Right lobe of liver (tissue), 6 donors: ENCODE measurements at regions not wholly inside any gene's neighbourhood (a gene's known extent, or its start where the extent isn't known, plus 50 kb on each side); places are given as distances from the start of the nearest gene placed in this dataset.
"Not testable (repeated sequence)": the region's sequence is repeated elsewhere in the genome, so short reads cannot be mapped to it uniquely, and the experiment has no call there.

Experiments used
- ATAC-seq, 4 donors: fragments of 200-7000 bp; cut with Tn5 transposase; one replicate each; pipeline ENCODE4 v1.9.1; 2020; ENCODE audit warnings: mild to moderate bottlenecking in 4 of 4, moderate library complexity in 4 of 4
- DNase-seq, 3 donors: peaks; one replicate each; pipeline ENCODE4 v3.0.0-alpha.2; 2020
- H3K27ac ChIP-seq, 3 donors: fragments of 200-600 bp; one replicate each; pipeline ENCODE4 v1.8.0; 2022
- H3K27me3 ChIP-seq, 2 donors: fragments of 200-600 bp; one replicate each; pipeline ENCODE4 v1.8.0; 2022
- H3K36me3 ChIP-seq, 4 donors: fragments of 200-600 bp; sonication (generic) in 1 of 4; one replicate each; pipeline versions ENCODE4 v1.5.1 to v1.8.0; 2017 to 2022; ENCODE audit warnings: control low read depth in 1 of 4
- H3K4me1 ChIP-seq, 4 donors: fragments of 200-600 bp; sonication (generic) in 1 of 4; one replicate each; pipeline versions ENCODE4 v1.5.1 to v1.8.0; 2017 to 2022; ENCODE audit warnings: control low read depth in 1 of 4
- H3K4me3 ChIP-seq, 3 donors: fragments of 200-600 bp; one replicate each; pipeline ENCODE4 v1.8.0; 2022
- H3K9me3 ChIP-seq, 4 donors: fragments of 200-600 bp; sonication (generic) in 1 of 4; one replicate each; pipeline versions ENCODE4 v1.5.1 to v1.8.0; 2017 to 2022; ENCODE audit warnings: control low read depth in 1 of 4
- POLR2A ChIP-seq: fragments of 450-650 bp; IDR thresholded peaks from one replicate; pipeline ENCODE4 v1.6.1; 2017; ENCODE audit warnings: antibody characterized with exemption, mild to moderate bottlenecking
- WGBS: methylation state at CpG from one replicate; pipeline ENCODE4 v1.1.6; 2018; ENCODE audit warnings: low coverage, low lambda C conversion rate; ENCODE audit not compliant: insufficient coverage; ENCODE audit errors: missing lambda C conversion rate; 5-methylcytosine and 5-hydroxymethylcytosine counted together
- intact Hi-C, 2 donors: fragments of 100-400 bp; cut with DNase I; formaldehyde crosslinking; loops; one replicate each; pipeline versions ENCODE4 v1.11.2 to v1.14.1; 2022
- TF ChIP-seq, protein P1 (sequence below), 4 donors: fragments of 200-600 bp in 3 of 4; fragments of 450-650 bp in 1 of 4; IDR thresholded peaks; one replicate each; pipeline versions ENCODE4 v1.5.1 to v1.8.0; 2016 to 2022; ENCODE audit warnings: antibody characterized with exemption in 4 of 4, mild to moderate bottlenecking in 2 of 4
- donor health status: DM: no; HTN: yes; CAD: no.
- donor health status: DM: no; HTN: no; CAD: no.
- donor health status: DM: no; HTN: no; CAD: no.
- donor health status: DM: no; HTN: yes; CAD: no.
- donor health status: DM: no; HTN: yes; CAD: no.

DNA sequence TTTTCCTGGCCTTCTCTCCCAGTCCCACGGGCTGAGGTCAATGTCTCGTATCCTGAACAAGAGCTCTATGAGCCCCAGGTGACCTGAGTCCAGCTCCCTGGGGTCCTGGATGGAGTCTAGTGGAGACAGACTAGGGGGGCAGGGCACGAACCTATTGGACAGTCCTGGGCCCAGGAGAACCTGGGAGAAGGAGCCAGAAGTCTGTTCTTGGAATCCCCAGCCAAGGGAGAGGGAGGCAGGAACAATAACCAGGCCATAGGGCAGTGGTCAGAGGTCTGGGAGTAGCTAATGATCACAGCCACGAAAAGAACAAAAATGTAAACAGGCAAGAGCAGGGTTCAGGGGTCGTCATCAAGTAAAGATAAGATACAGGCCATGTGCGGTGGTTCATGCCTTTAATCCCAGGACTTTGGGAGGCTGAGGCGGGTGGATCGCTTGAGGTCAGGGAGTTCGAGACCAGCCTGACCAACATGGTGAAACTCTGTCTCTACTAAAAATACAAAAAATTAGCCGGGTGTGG, 60.8 kb downstream of the COPRS start:
- ATAC-seq (peak; percentile 50 to 69 (median 61)), DNase-seq (no peak)
- Histone ChIP-seq H3K4me3 (no peak overlapping the region), H3K27ac (no peak overlapping the region), H3K4me1 (peaks cover 0 to 4% (median 0%) of the 10 kb centered on the region in 4 donors), H3K36me3 (no peaks in the 10 kb centered on the region), H3K27me3 (no peaks in the 10 kb centered on the region), H3K9me3 (no peaks in the 10 kb centered on the region)
- TF ChIP-seq, protein P1, sequence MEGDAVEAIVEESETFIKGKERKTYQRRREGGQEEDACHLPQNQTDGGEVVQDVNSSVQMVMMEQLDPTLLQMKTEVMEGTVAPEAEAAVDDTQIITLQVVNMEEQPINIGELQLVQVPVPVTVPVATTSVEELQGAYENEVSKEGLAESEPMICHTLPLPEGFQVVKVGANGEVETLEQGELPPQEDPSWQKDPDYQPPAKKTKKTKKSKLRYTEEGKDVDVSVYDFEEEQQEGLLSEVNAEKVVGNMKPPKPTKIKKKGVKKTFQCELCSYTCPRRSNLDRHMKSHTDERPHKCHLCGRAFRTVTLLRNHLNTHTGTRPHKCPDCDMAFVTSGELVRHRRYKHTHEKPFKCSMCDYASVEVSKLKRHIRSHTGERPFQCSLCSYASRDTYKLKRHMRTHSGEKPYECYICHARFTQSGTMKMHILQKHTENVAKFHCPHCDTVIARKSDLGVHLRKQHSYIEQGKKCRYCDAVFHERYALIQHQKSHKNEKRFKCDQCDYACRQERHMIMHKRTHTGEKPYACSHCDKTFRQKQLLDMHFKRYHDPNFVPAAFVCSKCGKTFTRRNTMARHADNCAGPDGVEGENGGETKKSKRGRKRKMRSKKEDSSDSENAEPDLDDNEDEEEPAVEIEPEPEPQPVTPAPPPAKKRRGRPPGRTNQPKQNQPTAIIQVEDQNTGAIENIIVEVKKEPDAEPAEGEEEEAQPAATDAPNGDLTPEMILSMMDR (IDR thresholded peaks at IDR 0.05), result no peak
- no peak for TF ChIP-seq POLR2A
- WGBS, result 49% methylated on average over 8 of the region's 10 CpGs
- intact Hi-C loops, result no loop called here

DNA sequence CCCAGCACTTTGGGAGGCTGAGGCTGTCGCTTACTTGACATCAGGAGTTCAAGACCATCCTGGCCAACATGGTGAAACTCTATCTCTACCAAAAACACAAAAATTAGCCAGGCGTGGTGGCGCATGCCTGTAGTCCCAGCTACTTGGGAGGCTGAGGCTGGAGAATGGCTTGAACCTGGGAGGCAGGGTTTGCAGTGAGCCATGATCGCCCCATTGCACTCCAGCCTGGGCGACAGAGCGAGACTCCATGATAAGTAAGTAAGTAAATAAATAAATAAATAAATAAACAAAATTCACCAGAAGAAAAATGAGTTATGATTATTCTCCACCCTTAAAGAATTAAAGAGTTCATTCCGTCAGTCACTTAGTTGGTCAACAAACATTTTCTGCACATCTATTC, 63.1 kb downstream of the COPRS start:
- H3K9me3 ChIP-seq, H3K36me3 ChIP-seq, H3K4me1 ChIP-seq, H3K27me3 ChIP-seq, H3K27ac ChIP-seq, intact Hi-C loops, H3K4me3 ChIP-seq, ATAC-seq: not testable (repeated sequence)
- DNase-seq, result peak in 1 of 3 donors; percentile 16
- 96% methylated on average over 7 of the region's 7 CpGs for WGBS

DNA sequence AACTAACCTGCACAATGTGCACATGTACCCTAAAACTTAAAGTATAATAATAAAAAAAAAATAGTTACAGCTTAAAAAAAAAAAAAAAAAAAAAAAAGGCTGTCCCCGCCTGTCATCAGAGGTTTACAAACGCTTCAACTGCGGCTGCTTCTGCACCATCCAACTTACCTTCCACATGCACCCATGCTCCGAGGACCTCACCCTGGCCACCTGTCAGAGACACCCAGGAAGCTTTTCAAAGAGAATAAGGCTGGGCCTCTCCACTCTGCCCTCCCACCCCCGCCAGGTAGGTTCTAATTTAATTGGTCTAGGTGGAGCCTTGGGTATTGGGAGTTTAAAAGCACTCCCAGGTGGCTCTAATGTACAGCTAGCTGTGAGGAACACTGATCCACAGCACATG, 64.9 kb downstream of the COPRS start:
- no peaks in the 10 kb centered on the region for H3K9me3 ChIP-seq
- H3K4me3 ChIP-seq, result no peak overlapping the region
- no peak overlapping the region for H3K27ac ChIP-seq
- 90% methylated on average over 2 of the region's 5 CpGs for WGBS
- no peaks in the 10 kb centered on the region for H3K27me3 ChIP-seq
- peak in 1 of 3 donors; percentile 27 for DNase-seq
- ATAC-seq, result no peak
- TF ChIP-seq, protein P1 (IDR thresholded peaks at IDR 0.05), result no peak
- TF ChIP-seq POLR2A, result no peak
- H3K36me3 ChIP-seq, result no peaks in the 10 kb centered on the region
- intact Hi-C loops, result no loop called here
- H3K4me1 ChIP-seq, result peaks cover 0 to 4% (median 0%) of the 10 kb centered on the region in 4 donors

DNA sequence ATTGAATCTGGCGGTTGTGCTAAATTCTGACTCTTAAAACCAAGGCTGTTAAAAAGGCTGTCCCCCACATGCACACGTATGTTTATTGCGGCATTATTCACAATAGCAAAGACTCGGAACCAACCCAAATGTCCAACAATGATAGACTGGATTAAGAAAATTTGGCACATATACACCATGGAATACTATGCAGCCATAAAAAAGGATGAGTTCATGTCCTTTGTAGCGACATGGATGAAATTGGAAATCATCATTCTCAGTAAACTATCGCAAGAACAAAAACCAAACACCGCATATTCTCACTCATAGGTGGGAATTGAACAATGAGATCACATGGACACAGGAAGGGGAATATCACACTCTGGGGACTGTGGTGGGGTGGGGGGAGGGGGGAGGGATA, 65.4 kb downstream of the COPRS start:
- ATAC-seq, H3K9me3 ChIP-seq, H3K4me1 ChIP-seq, H3K27me3 ChIP-seq, H3K4me3 ChIP-seq, H3K27ac ChIP-seq, intact Hi-C loops, DNase-seq, H3K36me3 ChIP-seq: not testable (repeated sequence)
- WGBS, result 95% methylated on average over 7 of the region's 7 CpGs

DNA sequence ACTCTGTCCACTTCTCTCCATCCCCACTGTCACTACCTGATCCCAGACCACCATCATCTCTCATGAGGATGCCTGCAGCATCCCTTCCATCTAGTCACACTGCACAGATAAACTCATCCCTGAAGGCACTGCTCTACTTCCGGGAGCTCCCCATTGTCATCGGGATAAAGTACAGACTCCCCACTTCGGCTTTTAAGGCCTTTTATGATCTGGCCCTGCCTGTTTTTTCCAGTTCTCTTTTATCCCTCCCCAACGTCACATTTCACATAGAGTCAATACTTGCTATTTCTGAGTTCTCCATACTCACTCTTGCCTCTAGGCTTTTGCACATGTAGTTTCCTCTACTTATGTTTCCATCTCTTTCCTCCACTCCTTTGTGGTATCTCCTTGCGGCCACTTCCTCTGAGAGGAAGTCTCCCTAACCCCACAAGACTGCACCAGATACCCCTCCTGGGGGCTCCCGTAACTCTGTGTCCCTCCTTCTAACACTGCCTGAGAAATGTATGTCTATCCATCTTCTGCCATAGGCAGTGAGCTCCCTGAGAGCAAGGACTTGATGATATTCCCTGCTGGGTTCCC, 66.9 kb downstream of the COPRS start:
- WGBS, result 52% methylated on average over 5 of the region's 6 CpGs
- no peak overlapping the region for H3K4me3 ChIP-seq
- ATAC-seq (no peak), DNase-seq (peak in 1 of 3 donors; percentile 8)
- intact Hi-C loops, result no loop called here
- no peak overlapping the region for H3K27ac ChIP-seq
- no peaks in the 10 kb centered on the region for H3K4me1 ChIP-seq
- H3K27me3 ChIP-seq, result no peaks in the 10 kb centered on the region
- TF ChIP-seq POLR2A, result no peak
- TF ChIP-seq, protein P1 (IDR thresholded peaks at IDR 0.05), result no peak
- H3K9me3 ChIP-seq, result no peaks in the 10 kb centered on the region
- no peaks in the 10 kb centered on the region for H3K36me3 ChIP-seq
